ENCODE measurements at regions not wholly inside any gene's neighbourhood (a gene's known extent, or its start where the extent isn't known, plus 50 kb on each side); places are given as distances from the start of the nearest gene placed in this dataset.
A peak's percentile ranks its signal among the peaks of the same experiment; 100 is the strongest.
"Not testable (repeated sequence)": the region's sequence is repeated elsewhere in the genome, so short reads cannot be mapped to it uniquely, and the experiment has no call there.

- DNase-seq (ENCODE audit: low spot score), result not testable (repeated sequence)
Measured at GRCh38 chr13:21261487-21262216, 85.2 kb downstream of the MRPL57 start.

GRCh38 chr13:21263909-21264308 lies 87.5 kb downstream of the MRPL57 start:
- DNase-seq (ENCODE audit: low spot score), result not testable (repeated sequence)

GRCh38 chr13:21268485-21268884 lies 92.0 kb downstream of the MRPL57 start:
- DNase-seq (ENCODE audit: low spot score), result not testable (repeated sequence)

- DNase-seq (ENCODE audit: low spot score), result not testable (repeated sequence)
Measured at GRCh38 chr13:21272439-21272838, 96.0 kb downstream of the MRPL57 start.

- DNase-seq (ENCODE audit: low spot score), result not testable (repeated sequence)
Measured at GRCh38 chr13:21274457-21274856, 98.0 kb downstream of the MRPL57 start.

GRCh38 chr13:21282065-21282464 lies 105.6 kb downstream of the MRPL57 start:
- no peak for DNase-seq (ENCODE audit: low spot score)

- DNase-seq (ENCODE audit: low spot score), result no peak
Measured at GRCh38 chr13:21287331-21287907, 111.0 kb downstream of the MRPL57 start.

GRCh38 chr13:21289475-21289874 lies 113.0 kb downstream of the MRPL57 start:
- no peak for DNase-seq (ENCODE audit: low spot score)

GRCh38 chr13:21290442-21291002 lies 114.1 kb downstream of the MRPL57 start:
- not testable (repeated sequence) for DNase-seq (ENCODE audit: low spot score)

- no peak for DNase-seq (ENCODE audit: low spot score)
Measured at GRCh38 chr13:21291840-21292239, 115.4 kb downstream of the MRPL57 start.

GRCh38 chr13:21296991-21297390 lies 120.5 kb downstream of the MRPL57 start:
- DNase-seq (ENCODE audit: low spot score), result peak; percentile 56

- no peak for DNase-seq (ENCODE audit: low spot score)
Measured at GRCh38 chr13:21297447-21297846, 121.0 kb downstream of the MRPL57 start.

GRCh38 chr13:21297914-21298831 lies 121.7 kb downstream of the MRPL57 start:
- peak; percentile 94 for DNase-seq (ENCODE audit: low spot score)

GRCh38 chr13:21304256-21304655 lies 127.8 kb downstream of the MRPL57 start:
- no peak for DNase-seq (ENCODE audit: low spot score)

GRCh38 chr13:21306300-21307073 lies 130.0 kb downstream of the MRPL57 start:
- not testable (repeated sequence) for DNase-seq (ENCODE audit: low spot score)

GRCh38 chr13:21307158-21307557 lies 130.7 kb downstream of the MRPL57 start:
- DNase-seq (ENCODE audit: low spot score), result not testable (repeated sequence)

- DNase-seq (ENCODE audit: low spot score), result no peak
Measured at GRCh38 chr13:21308906-21309305, 132.4 kb downstream of the MRPL57 start.

GRCh38 chr13:21309542-21310172 lies 133.2 kb downstream of the MRPL57 start:
- DNase-seq (ENCODE audit: low spot score), result no peak

GRCh38 chr13:21310220-21310619 lies 133.8 kb downstream of the MRPL57 start:
- DNase-seq (ENCODE audit: low spot score), result no peak

GRCh38 chr13:21314976-21315375 lies 138.5 kb downstream of the MRPL57 start:
- not testable (repeated sequence) for DNase-seq (ENCODE audit: low spot score)

GRCh38 chr13:21316376-21316775 lies 139.9 kb downstream of the MRPL57 start:
- no peak for DNase-seq (ENCODE audit: low spot score)
